Smooth muscle cell (in vitro differentiated cells): ENCODE measurements at regions not wholly inside any gene's neighbourhood (a gene's known extent, or its start where the extent isn't known, plus 50 kb on each side); places are given as distances from the start of the nearest gene placed in this dataset.

Experiments
- DNase-seq: peaks from one replicate; lab custom pipeline; 2025; ENCODE audit not compliant: unreplicated experiment; lab: John Stamatoyannopoulos, UW
- H2AFZ ChIP-seq: fragments of 200-600 bp; sonication (generic); 2 replicates; pipeline ENCODE4 v1.6.0; 2016; ENCODE audit warnings: antibody characterized with exemption, low read depth, mild to moderate bottlenecking
- H3F3A ChIP-seq: fragments of 200-600 bp; sonication (generic); 2 replicates; pipeline ENCODE4 v1.6.0; 2017; ENCODE audit warnings: antibody characterized with exemption, low read depth
- H3K27ac ChIP-seq: fragments of 200-600 bp; sonication (generic); 2 replicates; pipeline ENCODE4 v1.5.1; 2016; ENCODE audit warnings: low read depth, mild to moderate bottlenecking
- H3K27me3 ChIP-seq: fragments of 200-600 bp; sonication (generic); 2 replicates; pipeline ENCODE4 v1.6.1; 2016; ENCODE audit warnings: low read depth, mild to moderate bottlenecking
- H3K36me3 ChIP-seq: fragments of 200-600 bp; sonication (generic); 2 replicates; pipeline ENCODE4 v1.5.1; 2016; ENCODE audit warnings: low read depth
- H3K4me1 ChIP-seq: fragments of 200-600 bp; sonication (generic); 2 replicates; pipeline ENCODE4 v1.5.1; 2016; ENCODE audit warnings: low read depth
- H3K4me2 ChIP-seq: fragments of 200-600 bp; sonication (generic); 2 replicates; pipeline ENCODE4 v1.6.0; 2016; ENCODE audit warnings: mild to moderate bottlenecking
- H3K4me3 ChIP-seq: fragments of 200-600 bp; sonication (generic); 2 replicates; pipeline ENCODE4 v1.5.1; 2016; ENCODE audit warnings: mild to moderate bottlenecking
- H3K79me2 ChIP-seq: fragments of 200-600 bp; sonication (generic); 2 replicates; pipeline ENCODE4 v1.6.0; 2016; ENCODE audit warnings: low read depth, mild to moderate bottlenecking
- H3K9ac ChIP-seq: fragments of 200-600 bp; sonication (generic); 2 replicates; pipeline ENCODE4 v1.6.0; 2016; ENCODE audit warnings: low read depth
- H3K9me3 ChIP-seq: fragments of 200-600 bp; sonication (generic); replicated peaks from 2 replicates; pipeline ENCODE4 v1.5.1; 2016; ENCODE audit warnings: low read depth
- H4K20me1 ChIP-seq: fragments of 200-600 bp; sonication (generic); 2 replicates; pipeline ENCODE4 v1.6.0; 2016; ENCODE audit warnings: low read depth
- CTCF ChIP-seq: fragments of 200-600 bp; sonication (generic); IDR thresholded peaks from 2 replicates; pipeline ENCODE4 v1.5.1; 2017; ENCODE audit warnings: borderline replicate concordance, mild to moderate bottlenecking, antibody characterized with exemption; ENCODE audit not compliant: insufficient read depth, poor library complexity, severe bottlenecking
- WGBS: methylation state at CpG from one replicate; pipeline ENCODE4 v1.1.7; 2016; ENCODE audit warnings: low lambda C conversion rate; 5-methylcytosine and 5-hydroxymethylcytosine counted together

GRCh38 chr6:102398788-102399390 is 1005.4 kb downstream of the GRIK2 start:
- DNase-seq: no peak
- peak overlapping the region; percentile 32 for H2AFZ ChIP-seq
- 52% methylated on average over 2 of the region's 2 CpGs for WGBS

GRCh38 chr6:102390541-102390940 is 997.0 kb downstream of the GRIK2 start:
- no peaks in the 10 kb centered on the region for H4K20me1 ChIP-seq
- no peaks in the 10 kb centered on the region for H3K9me3 ChIP-seq
- H3K4me1 ChIP-seq: no peaks in the 10 kb centered on the region
- H2AFZ ChIP-seq: no peak overlapping the region
- H3K27ac ChIP-seq: no peak overlapping the region
- no peaks in the 10 kb centered on the region for H3F3A ChIP-seq
- H3K79me2 ChIP-seq: no peaks in the 10 kb centered on the region
- no peak for DNase-seq
- 85% methylated on average over 6 of the region's 6 CpGs for WGBS
- H3K36me3 ChIP-seq: no peaks in the 10 kb centered on the region
- H3K4me2 ChIP-seq: no peak overlapping the region
- TF ChIP-seq CTCF: no peak
- H3K27me3 ChIP-seq: no peaks in the 10 kb centered on the region
- H3K9ac ChIP-seq: no peak overlapping the region
- no peak overlapping the region for H3K4me3 ChIP-seq

More at GRCh38 chr6:102398788-102399390, 1005.4 kb downstream of the GRIK2 start:
- H4K20me1 ChIP-seq: no peaks in the 10 kb centered on the region
- TF ChIP-seq CTCF: no peak
- H3K79me2 ChIP-seq: no peaks in the 10 kb centered on the region
- H3K4me2 ChIP-seq: peak overlapping the region; percentile 44
- H3K36me3 ChIP-seq: no peaks in the 10 kb centered on the region
- H3K9me3 ChIP-seq: no peaks in the 10 kb centered on the region
- H3K27me3 ChIP-seq: no peaks in the 10 kb centered on the region
- H3K27ac ChIP-seq: no peak overlapping the region
- H3K4me1 ChIP-seq: no peaks in the 10 kb centered on the region
- H3K9ac ChIP-seq: no peak overlapping the region
- no peaks in the 10 kb centered on the region for H3F3A ChIP-seq
- H3K4me3 ChIP-seq: no peak overlapping the region

- Histone ChIP-seq H3K27me3 (no peaks in the 10 kb centered on the region), H3K4me3 (no peak overlapping the region), H4K20me1 (no peaks in the 10 kb centered on the region), H3K27ac (no peak overlapping the region), H3K36me3 (no peaks in the 10 kb centered on the region), H3K79me2 (no peaks in the 10 kb centered on the region), H3K4me1 (no peaks in the 10 kb centered on the region), H3F3A (no peaks in the 10 kb centered on the region), H3K9ac (no peak overlapping the region), H2AFZ (no peak overlapping the region), H3K4me2 (no peak overlapping the region), H3K9me3 (no peaks in the 10 kb centered on the region)
- TF ChIP-seq CTCF: no peak
- WGBS: 93% methylated on average over 11 of the region's 11 CpGs
- no peak for DNase-seq
These were observed 996.5 kb downstream of the GRIK2 start for GRCh38 chr6:102389994-102390393.
